ENCODE measurements at regions not wholly inside any gene's neighbourhood (a gene's known extent, or its start where the extent isn't known, plus 50 kb on each side); places are given as distances from the start of the nearest gene placed in this dataset.

DNA sequence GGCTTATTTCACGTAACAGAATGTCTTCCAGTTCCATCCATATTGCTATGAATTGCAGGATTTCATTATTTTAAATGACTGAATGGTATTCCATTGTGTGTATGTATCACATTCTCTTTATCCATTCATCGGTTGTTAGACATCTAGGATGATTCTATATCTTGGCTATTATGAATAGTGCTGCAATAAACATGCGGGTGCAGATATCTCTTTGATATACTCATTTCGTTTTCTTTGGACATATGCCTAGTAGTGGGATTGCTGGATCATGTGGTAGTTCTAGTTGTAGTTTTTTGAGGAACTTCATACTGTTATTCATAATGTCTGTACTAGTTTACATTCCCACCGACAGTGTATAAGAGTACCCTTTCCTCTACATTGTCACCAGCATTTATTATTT is 460.5 kb downstream of the MAN2A1 start:
- DNase-seq = no peak

DNA sequence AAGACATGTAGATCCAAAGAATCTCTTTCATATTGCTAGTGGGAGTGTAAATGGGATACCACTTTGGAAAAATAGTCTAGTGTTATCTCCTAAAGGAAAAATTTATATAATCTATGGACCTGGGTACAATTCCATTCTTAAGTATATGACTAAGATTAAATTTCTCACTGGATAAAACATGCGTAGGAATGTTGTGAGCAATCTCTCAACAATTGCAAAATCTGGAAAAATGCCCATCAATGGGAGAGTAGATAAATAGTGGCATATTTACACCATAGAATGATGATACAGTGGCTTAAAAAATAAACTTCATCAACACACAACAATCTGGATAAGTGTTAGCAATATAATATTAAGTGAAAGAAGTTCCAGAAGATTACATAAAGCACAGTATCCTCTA is 469.5 kb downstream of the MAN2A1 start:
- DNase-seq = no peak

DNA sequence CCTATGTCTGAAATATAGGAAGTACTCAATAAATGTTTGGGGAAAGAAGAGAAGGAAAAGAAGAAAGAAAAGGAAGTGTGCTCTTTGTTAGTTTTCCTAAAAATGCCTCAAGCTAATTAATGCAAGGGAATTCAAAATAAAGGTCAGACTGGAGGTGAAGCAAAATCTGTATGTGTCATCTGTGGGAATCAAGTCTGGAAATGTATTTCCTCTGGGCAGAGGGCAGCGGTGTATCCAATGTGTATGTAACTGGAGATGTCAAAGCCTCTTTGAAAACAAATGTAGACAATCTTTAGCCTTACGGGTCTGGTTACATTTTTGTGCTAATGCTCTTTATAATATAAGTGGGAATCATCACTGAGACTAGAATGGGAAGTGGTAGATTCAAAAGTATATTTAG is 471.4 kb downstream of the MAN2A1 start:
- no peak for DNase-seq

DNA sequence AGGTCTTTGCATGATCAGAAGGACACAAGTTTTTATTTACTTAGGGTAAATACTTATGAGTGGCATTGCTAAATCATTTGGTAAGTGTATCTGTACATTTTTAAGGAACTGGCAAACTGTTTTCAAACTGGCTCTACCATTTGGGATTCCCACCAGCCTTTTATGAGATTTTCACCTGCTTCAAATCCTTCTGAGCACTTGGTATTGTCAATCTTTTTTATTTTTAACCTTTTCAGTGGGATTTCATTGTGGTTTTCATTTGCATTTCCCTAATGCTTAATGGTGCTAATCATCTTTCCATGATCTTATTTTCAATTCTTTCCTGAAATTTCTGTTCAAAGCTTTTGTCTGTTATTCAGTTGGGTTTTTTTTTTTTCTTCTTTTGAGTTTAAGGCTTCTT is 475.6 kb downstream of the MAN2A1 start:
- DNase-seq = no peak

DNA sequence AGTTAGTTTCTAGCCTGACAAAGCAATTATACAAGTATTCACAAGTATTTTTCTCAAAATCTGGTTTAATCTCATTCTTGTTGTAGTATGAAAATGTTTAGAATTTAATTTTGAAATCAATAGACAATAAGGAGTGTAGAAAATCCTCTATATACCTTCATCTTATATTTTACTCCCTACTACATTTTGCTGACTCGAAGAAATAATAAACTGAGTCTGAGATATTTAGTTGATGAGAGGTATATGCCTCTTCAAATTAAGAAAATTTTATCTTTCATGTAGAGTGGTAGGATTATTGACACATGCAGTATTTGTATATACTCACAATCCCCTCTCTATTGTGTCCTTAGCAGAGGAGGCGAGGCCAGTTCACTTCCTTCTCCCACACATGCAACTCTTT is 477.7 kb downstream of the MAN2A1 start:
- no peak for DNase-seq

DNA sequence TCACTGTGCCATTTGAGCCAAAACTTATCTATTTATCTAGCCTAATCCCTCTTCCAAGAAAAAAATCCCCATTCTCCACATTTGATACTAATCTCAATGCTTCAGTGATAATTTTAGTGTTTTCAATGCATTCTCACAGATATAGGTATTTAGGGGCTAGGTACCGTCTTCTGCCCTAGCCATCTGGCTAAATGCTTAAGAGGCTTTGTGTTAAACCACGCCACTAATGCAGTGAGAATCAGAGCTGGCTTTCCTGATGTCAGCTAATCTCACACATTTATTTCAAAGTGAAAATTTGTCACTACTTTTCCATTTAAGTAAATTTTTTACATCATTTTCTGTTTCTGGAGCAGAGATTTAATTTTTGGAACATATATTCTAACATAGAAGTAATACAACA is 479.7 kb downstream of the MAN2A1 start:
- DNase-seq = no peak

DNA sequence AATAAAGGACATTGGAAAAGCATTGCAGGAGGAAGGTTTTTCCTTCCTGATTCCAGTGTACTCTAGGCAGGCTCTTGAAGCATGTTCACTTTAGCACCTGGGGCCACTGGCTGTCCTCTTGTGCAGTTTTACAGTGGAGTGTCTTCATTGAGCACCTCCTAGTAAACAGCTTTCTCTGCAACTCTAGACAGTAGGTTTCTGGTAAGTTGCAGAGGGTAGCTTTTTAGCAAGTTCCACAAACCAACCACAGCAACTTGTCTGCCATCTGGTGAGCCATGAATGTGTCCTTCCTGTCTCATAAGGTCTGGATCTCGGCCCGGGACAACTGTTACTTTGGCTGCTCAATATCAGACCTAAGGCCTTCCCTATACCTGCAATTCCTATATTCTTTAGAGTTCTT is 488.0 kb downstream of the MAN2A1 start:
- no peak for DNase-seq

DNA sequence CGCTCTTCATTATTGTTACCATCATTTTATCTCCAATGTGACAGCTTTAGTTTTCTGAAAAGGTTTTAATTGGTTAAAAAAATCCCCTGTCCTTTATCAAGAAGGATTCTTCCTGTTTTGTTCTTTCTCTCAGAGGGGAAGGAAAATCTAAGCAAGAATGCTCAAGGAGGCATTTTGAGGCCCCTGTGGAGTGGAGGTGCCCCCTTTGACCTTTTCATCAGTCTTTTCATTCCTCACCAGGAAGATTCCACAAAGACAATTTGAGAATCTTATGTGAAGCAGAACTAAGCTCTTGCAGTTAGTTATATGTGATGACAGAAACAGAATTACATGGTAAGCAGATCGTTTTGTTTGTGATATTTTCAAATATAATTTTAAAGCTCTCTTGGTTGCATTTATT is 489.6 kb downstream of the MAN2A1 start:
- DNase-seq = no peak

DNA sequence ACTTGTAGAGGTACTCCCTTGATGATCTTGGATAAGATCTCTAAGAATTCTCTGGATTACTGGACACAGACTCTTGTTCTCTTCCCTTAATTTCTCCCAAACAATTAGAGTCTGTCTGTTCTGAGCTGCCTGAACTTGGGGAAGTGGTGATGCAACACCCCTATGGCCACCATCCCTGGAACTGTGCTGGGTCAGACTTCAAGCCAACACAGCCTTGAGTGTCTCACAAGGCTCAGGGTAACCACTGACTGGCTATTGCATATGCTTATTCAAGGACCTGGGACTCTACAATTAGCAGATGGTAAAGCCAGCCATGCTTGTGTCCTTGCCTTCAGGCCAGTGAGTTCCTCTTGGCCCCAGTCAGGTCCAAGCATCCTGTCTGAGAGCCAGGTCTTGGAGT is 504.5 kb downstream of the MAN2A1 start:
- no peak for DNase-seq

DNA sequence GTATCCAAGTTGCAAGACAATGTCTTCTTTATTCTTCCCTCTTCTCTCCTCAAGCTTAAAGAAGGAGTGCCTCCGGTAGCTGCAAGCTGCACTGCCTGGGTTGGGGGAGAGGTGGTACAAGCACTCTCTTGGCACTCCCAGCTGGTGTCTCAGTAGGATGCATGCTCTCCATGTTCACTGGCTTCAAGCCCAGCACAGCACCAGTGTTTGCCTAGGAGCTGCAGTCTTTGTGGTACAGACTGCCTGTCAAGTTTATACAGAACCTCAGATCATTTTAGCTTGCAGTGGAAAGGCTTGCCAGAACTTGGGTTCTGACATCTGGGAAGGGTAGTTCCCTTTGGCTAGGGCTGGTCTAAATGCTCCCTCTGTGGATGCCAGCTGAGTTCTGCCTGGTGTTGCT is 505.6 kb downstream of the MAN2A1 start:
- no peak for DNase-seq

DNA sequence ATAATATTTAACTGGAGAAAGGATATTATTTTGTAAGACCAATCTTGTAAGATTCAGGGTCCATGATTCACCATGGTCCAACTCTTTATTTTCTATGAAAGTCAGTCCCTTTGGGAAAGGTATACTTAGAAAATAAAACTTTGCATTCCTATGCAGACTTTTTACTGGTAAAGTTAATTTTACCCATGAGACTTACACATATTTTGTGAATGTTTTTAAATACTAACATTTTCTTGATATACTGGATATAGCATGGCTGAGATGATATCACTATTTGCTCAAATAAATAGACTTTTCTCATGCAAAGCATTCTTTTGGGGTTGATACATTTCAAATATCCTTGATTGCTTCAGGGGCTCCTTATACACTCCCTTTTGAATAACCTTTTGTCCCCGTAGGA is 512.1 kb downstream of the MAN2A1 start:
- DNase-seq = no peak

DNA sequence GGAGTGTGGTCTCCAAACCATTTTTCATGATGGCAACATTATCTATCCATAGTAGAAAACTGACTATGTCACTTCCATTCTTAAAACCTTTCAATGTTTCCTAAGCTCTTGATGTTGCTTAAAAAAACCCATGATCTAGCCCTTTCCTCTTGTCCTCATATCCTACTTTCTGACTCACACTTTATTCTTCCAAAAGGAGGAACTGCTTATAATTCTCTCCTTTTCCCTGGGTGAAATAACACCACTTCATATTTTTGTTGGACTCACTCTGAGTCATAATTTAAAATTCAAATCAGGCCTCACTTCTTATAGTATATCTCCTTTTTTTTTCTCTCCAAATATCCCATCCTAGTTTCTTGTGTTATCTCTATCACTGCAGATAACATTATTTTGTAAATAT is 513.9 kb downstream of the MAN2A1 start:
- DNase-seq = no peak

DNA sequence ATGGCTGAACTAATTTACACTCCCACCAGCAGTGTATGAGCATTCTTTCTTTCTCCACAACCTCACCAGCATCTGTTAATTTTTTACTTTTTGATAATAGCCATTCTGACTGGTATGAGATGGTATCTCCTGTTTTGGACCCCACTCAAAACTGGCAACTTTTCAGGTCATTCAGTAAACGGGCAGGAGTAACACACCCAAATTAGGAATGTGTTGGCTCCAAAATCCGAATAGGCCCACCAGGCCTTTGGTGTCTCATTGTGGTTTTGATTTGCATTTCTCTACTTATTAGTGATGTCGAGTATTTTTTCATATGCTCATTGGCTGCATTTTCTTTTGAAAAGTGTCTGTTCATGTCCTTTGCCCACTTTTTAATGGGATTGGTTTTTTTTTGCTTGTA is 517.1 kb downstream of the TMEM232 start:
- DNase-seq = no peak

DNA sequence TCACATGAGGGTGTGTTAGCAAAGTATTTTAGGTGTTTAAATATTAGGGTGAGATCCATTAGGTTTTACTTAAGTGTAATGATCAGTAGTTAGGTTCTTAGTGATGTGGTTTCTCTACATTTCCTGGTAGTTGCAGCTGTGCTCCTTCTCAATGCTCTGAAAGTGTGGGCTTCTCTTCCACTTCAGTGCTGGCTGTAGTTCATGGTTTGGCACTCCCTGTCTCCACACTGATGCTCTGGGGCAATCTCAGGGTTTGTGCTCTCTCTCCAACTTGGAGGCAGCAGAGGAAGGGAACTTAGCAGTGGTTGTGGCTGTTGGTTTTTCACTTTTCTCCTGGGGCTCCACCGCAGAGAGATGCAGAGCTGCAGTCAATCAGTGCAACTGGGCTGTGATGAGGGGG is 507.5 kb downstream of the TMEM232 start:
- DNase-seq = no peak

DNA sequence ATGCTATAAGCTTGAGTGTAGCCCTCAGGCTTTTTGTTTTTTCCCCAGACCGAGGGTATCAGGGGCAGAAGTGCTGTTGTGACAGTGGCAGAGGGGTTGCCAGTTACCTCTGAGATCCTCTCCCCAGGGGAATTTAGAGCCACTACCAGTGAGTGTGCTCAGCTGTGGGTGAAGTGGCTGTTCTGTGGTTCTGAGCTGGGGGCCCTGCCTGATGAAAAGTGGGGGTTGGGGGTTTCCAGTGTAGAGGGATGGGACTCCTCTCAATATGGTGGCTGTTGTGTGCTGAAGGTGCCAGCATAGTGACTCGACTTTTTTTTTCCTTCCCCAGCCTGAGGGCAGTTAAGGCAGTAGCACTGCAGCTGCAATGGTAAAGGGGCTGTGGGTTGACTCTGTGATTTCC is 506.7 kb downstream of the TMEM232 start:
- DNase-seq = no peak

DNA sequence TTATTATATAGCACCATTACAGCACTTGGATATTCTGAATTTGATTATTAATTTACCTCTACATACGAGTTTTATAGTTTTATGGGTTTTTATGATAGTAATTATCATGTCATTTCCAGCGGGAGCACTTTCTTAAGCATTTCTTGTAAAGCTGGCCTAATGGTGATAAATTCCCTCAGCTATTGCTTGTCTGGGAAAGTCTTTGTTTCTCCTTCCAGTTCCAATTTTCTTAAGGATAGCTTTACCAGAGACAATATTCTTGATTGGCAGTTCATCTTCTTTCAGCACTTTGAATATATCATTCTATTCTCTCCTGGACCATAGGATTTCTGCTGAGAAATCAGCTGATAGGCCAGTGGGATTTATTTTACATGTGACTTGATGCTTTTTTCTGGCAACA is 505.4 kb downstream of the TMEM232 start:
- no peak for DNase-seq

DNA sequence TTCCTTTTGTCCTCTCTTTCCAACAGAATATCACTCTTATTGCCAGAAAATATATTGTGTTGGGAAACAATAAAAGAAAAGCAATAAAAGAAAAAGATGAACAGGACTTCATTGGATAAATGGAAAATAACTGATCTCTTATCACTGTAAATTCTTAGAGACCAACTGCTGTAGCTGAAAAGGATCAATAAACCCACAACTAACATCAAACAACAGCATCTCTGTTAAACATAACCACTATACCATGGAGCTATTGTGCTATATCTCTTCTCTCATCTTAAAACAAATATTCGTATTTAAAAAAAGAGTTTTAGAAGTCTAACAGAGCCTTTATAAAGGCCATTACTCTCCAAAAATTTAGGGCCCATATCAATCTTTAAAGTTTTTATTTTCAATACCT is 502.4 kb downstream of the TMEM232 start:
- no peak for DNase-seq

DNA sequence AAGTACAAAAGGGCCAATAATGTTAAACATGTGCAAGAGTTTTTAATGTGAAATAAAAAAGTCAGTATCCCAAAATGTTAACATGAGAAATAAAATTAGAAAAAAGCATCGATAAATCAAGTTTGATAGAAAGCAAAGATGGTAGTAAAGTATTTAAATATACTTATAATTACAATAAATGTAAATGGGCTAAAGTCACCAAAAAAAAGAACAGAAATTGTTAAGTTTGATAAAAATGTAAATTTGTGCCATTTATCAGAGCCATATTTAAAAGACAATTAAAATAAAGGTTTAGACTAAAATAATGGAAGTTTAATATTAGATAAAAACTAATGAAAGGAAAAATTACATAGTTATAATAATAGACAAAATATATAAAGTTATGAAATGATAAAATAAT is 500.5 kb downstream of the TMEM232 start:
- DNase-seq = no peak

DNA sequence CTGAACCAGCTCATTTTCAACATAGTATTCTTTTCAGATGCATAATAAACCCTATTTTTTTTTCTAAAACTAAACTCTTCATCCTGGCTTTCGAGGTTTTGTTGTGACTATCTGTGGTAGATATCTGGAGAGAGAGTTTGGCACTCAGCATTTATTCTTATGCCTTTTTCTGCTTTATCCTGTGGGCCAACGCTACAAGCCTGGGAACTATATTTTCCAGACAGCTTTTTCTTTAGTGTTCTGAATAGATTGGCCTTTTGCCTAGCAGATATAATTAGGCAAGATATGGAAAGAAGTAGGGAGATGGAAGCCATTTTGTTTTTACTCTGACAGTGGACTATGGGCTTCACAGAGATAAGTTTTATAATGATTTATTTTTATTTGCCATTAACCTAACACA is 486.7 kb downstream of the TMEM232 start:
- no peak for DNase-seq

DNA sequence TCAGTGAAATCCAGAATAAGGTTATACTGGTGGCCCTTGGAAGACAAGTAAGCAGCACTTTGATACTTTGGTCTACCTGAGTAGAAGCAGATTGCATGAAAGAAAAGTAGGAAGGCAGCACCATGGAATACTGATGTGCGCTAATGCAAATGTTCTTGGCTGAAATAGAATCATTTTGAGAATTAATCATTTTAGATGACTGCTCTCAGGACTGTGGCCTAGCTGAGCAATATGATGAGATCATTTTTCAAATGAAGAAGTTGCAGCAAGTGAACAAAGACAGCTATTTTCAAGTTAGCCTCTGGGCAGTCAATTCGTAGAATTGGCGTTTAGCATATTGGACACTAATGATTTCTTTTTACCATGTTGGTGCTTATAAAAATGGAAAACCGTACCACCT is 483.5 kb downstream of the TMEM232 start:
- DNase-seq = no peak

DNA sequence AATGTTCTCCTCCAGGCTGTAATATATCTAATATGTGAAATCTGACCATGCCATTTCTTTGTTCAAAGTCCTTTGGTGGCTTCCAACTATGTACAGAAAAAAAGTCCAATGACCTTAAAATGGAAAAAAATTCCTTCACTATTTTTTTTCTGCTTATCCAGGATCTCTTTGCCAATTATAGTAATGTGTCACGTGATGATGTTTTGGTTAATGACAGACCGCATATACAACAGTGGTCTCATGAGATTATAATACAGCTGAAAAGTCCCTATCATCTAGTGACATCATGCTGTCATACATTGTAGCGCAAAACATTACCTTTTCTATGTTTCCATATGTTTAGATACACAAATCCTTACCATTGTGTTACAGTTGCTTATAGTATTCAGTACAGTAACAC is 477.6 kb downstream of the TMEM232 start:
- no peak for DNase-seq

DNA sequence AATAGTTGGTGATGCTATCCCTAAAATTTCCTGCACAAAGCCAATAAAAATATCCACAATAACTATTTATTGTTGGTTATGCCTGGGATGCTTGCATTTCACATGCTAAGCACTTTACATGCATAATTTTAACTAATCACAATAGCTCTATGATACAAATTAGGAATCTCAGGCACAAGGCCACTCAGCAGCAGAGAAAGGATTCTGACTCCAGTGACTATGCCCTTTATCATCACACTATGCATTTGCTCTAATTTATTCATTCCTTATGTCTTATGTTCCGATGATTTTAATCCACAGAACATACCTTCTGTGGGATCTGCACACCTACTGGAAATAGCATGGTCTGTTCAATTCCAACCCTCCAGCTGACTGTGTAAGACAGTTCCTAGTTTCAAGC is 476.1 kb downstream of the TMEM232 start:
- no peak for DNase-seq

DNA sequence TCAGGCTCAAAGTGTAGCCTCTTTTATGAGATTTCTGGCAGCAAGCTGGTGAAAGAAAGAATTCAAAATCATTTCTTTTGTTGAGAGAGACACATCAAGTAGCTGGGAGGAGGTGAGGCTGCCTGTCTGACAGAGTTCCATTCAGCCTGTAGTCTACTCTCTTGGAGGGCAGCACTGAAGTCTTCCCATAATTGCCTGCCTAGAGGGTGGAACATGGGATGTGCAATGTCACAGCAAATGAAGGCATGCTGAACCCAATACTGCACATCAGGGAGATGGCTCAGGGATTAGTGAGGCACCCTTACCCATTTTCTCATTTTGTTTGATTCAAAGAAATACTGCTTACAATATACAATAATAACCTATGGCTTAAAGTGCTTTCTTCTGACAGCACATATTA is 475.7 kb downstream of the TMEM232 start:
- DNase-seq = no peak

DNA sequence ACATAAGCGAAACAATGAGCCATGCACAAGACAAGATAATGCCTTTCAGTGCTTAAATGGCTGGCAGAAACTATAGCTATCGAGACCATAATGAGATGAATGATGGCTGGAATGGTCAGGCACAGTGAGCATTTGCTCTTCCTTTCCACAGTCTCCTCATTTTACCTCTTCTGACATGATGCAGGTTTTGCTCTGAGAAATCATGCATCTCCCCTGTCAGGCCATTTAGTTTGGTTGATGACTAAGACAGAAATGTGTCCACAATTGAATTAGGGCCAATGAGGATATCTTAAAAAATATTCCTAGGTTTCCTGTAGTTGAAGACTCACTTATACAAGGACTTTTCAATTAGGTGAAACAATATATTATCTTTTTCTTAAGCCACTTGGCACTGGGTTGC is 475.1 kb downstream of the TMEM232 start:
- no peak for DNase-seq

DNA sequence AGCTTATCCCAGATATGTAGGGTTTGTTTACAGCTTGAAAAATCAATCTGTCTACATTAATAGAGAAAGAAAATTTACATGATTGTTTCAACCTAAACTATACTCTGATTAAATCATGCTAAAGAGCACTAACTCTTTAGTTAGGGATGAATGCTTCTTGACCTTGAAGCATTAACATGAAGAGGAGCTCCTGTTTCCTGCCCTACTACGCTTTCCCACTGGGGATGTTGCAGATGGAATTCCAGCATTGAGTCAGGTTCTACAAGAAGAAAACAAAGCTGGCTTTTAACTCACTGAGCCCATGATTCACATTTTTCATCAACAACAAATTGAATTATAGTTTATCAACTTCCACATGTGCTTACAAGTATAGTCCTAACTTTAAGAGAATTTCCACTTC is 471.3 kb downstream of the TMEM232 start:
- no peak for DNase-seq

DNA sequence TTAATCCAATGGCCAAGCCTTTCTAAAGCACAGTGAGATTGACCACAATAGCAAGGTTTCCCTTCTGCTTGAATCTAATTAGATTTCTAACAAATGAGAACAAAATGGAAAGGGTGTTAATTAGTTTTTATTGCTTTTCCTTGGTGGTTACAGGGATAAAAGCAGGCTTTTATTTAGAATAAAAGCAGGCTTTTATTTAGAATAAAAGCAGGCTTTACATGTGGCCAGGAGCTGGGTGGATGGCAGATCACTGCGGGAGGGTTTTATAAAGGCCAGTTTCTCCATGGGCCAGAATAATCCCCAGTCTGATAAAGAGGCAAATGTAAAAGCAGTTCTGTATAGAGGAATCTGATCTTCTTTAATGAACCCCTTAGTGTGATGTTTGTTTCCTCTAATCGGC is 470.2 kb downstream of the TMEM232 start:
- no peak for DNase-seq

DNA sequence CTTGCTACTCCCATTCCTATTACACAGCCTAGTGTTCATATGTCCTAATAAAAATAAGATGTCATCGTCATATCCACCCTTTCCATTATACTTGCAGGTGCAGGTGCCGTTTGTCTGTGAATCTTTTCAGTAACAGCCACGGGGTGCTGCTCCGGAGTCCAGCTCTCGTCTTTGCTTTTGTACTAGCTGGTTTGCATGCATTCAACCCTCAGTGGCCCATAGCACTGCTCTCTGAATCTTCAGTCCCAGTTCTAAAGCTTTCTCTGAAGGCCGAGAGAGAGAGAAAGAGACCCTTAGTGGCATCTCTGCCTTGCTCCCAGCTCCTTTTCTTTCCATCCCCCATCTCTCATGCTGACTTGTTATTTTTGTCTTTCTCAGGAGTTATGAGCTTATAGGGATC is 468.5 kb downstream of the TMEM232 start:
- DNase-seq = no peak

Measured in femur (tissue), 1 donor.